ENCODE measurements at regions not wholly inside any gene's neighbourhood (a gene's known extent, or its start where the extent isn't known, plus 50 kb on each side); places are given as distances from the start of the nearest gene placed in this dataset.
"Not testable (repeated sequence)": the region's sequence is repeated elsewhere in the genome, so short reads cannot be mapped to it uniquely, and the experiment has no call there.

DNA sequence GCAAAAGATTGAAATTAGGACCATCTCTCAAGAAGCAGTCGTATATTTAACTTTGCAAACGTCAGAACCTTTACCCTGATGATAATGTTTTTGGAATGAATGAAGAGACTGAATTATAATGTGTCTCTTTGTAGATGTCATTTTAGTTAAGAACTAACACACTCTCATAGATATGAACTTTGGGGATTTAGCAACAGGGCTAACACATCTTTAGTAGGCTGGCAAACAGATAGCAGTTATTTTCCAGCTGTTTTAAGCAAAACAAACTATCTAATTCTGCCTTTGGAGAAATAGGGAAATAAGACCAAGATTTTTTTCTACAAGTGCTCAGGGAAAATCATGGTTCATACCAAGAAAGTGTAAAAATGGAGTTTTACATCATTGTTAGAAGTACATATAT is 469.7 kb downstream of the SPATA31D1 start:
- DNase-seq = no peak

DNA sequence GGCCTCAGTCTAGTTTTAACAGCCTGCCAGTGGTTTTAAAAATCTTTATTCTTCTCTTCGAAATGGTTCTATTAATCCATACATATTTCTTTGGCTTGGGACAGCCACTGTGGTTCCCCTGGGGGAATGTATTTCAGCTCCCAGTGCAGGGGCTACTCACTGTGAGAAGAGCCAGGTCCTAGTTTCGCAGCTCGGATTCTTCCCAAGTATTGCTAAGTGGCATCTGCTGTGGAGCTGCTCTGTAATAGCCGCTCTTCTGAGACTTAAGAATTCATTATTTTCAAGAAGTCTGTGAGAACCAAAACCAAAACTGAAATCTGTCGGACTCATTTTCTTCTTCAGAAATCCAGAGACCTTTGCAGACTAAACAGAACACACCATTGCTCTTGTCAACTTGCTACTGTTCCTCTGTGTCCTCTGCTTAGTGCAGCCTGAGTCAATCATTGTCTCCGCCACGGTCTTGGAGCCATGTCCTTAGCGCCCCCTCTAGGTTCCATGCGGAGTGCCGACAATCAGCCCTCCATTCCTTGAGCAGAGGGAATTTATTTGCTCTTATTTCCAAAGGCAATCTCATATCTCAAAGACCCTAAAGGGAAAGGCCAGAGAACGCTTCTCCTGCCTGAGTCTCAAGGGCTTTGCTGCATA is 478.2 kb downstream of the SPATA31D1 start:
- peak; percentile 46 for DNase-seq

DNA sequence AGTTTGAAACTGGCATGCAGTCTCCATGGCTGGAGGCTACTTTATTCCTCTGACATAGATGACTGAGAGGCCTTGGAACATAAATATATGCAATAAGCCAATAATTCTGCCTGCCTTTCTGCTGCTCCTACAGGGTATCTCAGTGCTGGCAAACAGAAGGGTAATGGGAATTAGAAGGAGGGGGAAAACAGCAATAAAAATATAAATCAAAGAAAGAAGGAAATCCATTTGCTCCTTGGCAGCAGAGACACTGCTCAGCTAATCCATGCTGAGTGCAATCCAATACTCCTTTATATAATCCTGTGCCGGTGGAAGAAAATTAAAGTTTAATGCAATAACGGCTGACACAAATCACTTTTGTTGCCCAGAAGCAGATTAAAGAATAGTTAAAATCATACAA is 478.9 kb downstream of the SPATA31D1 start:
- no peak for DNase-seq

DNA sequence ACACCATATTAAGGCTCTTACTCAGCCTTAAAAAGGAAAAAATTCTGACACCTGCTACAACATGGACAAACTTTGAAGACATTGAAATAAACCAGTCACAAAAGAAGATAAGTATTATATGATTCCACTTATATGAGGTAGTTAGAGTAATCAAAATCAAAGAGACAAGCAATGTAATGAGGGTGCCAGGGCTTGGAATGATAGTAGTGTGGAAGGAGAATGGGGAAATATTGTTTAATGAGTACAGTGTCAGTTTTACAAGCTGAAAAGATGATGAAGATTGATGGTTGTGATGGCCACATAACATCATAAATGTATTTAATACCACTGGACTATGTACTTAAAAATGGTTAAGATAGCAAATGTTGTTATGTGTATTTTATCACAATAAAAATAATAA is 485.7 kb downstream of the SPATA31D1 start:
- DNase-seq = no peak

DNA sequence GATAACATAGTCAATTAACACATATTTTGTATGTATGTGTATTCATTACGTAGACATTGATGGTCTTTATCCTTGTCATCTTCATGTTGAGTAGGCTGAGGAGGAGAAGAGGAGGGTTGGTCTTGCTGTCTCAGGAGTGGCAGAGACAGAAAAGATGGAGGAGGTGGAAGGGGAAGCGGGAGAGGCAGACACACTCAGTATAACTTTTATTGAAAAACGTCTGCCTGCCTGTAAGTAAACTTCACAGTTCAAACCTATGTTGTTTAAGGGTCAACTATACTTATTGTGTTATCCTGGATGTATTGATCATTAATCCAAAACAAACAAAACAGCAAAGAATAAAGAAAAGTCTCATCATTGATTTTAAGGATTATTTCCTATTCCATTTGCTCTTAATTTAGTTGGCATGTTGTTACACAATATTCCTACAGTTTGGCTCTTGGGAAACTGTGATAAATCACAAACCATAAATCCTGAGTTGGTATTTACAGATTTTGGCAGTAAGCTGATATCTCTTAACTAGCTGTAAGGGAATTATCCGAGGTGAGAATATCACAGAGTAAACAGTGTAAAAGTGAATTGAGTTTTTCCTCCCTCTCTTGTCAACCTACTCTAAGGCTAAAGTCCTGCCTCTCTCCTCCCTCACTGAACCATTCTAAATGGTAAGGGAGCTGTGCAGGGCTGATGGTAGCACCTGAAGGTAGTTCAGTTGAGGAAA is 487.2 kb downstream of the SPATA31D1 start:
- DNase-seq = no peak

DNA sequence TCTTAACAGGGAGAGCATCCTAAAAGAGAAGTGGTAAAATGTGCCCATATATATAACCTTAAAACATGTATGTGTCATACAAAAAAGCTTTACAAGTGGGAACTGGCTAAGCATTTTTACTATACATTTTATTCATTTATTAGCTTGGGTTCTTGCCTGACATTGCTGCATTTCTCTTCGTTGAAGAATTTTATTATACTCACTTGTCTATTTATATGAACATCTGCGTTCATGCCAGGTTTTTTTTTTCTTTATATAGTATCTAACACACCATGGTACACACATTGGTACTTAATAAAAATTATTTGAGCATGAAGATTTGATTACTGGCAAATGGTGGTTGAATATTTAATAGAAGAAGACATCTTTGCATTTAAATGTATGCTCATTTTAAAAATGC is 492.3 kb downstream of the SPATA31D1 start:
- no peak for DNase-seq

DNA sequence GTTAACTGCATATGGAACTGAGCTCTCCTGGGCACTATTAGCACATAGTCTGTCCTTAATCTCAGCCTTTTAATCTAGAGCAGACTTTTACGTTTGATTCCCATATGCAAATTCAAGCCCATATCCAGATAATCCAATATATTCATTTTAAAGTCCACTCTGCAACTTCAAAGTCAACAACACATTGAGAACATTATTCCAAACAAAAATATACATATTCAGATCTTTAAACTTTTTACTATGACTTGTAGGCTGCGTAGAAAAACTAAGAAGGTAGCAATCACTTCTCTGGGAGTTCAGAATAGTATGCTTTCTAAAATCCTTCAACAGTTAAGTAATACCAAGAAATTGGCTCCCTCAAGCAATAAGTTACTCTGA is 499.4 kb downstream of the SPATA31D1 start:
- no peak for DNase-seq

DNA sequence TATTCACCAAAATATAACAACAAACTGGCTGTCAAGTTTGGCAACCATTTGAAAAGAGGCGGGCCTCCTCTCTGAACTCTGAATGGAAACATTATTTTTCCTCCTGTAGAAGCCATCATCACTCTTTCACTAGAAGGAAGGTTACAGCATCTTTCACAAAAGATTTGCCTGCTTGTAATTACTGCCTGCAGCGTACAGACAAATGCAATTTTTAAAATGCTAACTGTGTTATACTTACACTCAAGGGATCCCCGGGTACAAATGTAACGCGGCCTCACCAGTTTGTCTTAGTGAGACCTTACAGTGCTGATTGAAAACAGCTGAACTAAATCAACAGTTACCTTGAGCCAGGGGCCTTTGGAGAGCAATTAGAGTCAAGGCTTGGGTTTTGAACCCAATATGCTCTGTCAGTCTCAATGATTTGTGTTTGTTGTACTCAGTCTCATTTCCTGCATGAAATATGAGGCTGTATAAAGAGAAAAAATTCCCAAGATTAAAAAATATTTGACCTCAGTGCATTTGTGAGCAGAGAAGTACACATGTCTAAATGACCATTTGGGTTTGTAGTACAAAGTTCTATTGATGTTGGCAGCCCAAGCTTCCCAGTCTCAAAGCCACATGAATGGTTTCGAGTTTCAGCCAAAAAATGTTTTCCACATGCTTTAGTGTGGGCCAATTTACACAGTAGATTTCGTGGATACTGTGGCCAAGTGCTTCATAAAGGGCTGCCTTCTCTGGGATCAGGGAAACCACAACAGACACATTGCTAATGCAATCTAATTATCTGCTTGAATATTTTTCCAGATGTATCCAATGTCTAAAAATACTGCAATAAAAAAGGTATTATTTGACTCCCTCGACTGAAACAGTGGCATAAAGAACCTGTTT is 500.0 kb downstream of the SPATA31D1 start:
- peak; percentile 74 for DNase-seq

DNA sequence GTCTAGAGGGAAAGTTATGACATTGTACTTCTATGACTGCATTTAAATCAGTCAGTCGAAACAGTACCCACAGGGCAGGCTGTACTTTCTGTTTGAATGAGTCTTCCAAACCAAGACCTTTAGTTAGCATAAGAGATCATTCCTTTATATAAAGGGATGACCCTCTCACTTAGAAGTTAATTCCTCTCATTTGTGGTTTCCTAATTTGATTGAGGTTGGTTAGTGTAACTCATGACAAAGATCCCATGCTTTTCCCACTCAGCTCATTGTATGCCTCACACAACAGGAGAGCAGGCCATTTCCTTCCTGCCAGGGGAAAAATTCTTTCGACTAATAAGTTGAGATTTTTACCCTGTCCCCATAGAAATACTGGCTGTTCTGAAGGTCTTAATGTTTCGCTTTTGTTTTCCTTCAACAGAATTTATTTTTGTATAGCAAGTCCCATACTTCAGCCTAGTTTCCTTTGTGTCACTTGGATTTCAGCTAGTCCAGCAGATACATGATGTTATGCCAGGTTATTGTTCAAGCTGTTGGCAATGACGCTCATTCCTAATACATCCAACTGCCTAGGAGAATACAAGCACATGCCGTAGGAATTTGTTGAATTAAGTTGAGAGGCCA is 500.7 kb downstream of the SPATA31D1 start:
- DNase-seq = no peak

DNA sequence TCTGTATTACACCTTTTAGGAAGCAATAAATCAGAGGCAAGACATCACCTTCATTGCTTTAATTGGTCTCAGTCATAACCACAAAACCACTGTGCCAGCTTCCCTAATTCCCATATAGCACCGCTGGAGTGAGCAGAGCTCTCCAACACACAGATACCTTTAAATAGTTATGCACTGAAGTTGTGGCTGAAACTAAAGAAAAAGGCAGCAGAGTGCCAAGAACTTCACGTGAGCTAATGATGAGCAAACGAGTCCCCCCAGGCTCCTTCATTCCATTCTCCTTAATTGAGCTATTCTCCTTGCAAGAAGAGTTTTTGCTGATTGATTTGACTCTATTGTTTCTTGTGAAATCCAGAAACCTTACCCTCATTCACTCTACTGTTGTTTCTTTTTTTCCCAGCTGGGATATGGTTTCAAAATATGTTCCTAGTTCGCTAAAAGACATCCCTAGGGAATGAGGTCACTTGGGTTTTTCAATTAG is 501.5 kb downstream of the SPATA31D1 start:
- peak; percentile 51 for DNase-seq

DNA sequence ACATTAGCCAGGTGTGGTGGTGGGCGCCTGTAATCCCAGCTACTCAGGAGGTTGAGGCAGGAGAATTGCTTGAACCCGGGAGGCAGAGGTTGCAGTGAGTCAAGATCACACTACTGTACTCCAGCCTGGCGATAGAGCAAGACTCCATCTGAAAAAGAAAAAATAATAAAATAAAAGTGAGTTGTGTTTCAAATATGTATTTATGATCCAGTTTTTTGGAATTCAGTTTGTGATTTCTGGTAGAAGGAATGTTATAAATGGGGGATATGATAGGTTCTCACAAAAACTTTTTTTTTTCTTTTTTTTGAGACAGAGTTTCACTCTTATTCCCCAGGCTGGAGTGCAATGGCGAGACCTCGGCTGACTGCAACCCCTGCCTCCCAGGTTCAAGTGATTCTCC is 502.2 kb downstream of the SPATA31D1 start:
- not testable (repeated sequence) for DNase-seq

DNA sequence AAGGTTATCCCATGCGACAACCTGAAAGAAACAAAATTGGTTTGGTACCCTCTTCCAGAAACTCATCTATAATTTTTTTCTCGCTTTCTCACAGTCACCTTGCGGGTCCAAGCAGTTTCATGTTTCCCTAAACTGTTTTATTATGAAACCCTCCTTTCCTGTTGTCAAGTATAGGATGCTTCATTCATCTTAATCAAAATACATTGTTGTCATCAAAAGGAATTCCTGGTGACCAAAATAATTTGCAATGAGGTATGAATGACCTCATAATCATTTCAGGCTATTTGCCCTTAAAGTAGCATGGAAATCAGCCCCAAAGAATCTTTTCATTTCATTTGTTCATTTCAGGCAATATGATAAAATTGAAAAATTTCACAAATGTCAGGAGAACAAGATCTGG is 503.0 kb downstream of the SPATA31D1 start:
- DNase-seq = no peak

DNA sequence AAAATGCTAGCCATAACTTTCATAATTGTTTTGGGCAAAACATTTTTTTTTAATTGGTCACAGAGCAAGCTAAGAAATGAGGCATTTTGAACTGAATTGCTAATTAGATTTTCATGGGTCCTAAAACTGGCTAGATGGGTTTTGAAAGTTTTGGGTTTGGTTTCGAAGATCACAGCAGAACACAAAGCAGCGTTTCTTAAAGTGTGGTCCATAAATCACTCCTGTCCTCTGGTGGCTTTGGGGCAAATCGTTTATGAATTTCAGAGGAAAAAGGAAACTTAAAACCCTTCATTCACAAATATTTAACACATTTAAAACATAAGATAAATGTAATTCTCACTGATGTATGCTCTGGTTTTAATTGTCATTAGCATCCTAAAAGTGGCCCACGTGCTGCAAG is 503.7 kb downstream of the SPATA31D1 start:
- DNase-seq = no peak

DNA sequence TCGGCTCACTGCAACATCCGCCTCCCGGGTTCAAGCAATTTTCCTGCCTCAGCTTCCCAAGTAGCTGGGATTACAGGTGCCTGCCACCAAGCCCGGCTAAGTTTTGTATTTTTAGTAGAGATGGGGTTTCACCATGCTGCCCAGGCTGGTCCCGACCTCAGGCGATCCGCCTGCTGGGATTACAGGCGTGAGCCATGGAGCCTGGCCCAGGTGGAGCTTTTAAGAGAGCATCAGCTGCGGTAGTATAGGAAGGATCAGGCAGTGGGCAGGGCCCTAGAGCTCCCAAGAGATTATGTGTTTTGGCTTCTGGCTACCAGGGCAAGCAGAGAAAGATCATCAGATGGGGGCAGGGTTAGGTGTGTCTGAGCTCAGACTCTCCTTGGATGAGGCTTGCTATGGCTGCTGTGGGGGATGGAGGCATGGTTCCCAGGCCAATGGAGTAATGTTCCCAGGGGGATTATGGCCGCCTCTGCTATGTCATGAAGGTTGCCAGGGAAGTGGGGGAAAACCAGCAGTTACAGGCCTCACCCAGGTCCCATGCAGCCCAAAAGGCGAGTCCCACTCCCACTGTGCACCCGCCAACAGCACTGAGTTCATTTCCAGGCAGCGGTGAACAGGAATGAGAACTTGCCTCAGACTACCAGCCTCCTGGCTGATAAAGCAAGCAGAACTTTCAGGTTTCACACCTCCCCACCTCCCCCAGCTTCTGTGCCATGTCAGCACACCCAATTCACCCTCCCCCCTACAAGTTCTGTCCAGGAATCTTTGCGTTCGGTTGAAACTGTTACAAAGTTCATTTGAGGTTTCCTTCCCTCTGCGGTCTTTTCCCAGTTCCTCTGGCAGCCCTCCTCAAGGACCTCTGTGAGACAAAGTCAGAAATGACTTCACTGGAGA is 507.6 kb downstream of the SPATA31D1 start:
- no peak for DNase-seq

DNA sequence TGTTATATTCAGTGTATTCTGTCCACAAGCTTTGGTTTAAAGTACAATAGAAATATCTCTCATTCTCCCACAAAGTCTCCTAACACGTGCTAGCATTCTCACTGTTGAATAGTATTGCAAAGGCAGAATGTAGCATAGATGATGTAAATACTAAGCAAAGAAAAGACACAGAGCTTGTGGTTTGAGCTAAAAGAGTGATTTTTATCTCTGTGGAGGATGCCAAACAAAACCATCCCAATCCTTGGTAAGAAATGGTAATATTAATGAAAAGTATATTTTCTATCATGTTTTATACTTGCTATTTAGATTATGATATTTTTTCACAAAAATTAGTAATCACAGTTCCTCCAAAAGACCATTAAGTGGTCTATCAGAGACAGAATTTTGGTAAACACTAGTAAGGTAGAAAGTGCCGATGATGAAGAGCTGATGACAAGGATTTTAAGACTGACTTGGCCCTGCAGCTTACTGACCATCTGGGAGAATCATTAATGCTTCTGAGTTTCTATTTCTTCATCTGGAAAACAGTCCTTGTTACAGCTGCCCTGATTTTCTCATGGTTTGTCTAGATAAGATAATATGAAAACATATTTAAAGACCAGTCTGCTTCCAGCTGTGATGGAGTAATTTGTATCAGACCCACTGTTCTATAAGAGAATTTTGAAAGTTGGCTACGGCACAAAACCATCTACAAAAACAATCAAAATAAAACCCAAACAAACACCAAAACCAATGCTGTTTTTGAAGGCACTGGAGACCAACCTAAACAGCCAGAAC is 510.2 kb downstream of the SPATA31D1 start:
- no peak for DNase-seq

DNA sequence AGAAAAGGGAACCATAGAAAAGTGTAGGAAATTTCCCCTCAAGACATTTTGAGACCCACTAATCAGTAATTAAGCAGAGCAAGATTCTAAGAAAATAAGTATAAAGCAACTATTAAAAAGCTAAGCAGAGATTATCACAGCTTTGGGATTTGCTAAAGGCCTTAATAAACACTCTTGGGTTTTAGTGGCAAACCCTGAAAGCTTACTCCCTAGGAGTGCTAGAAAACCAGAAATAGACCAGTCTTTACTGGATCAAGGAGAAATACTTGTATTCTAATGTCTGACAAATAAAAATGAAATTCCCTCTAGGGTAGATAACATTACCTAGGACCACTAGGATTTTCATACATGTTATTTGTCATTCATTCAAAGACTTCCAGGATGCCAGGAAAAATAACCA is 510.8 kb downstream of the SPATA31D1 start:
- no peak for DNase-seq

DNA sequence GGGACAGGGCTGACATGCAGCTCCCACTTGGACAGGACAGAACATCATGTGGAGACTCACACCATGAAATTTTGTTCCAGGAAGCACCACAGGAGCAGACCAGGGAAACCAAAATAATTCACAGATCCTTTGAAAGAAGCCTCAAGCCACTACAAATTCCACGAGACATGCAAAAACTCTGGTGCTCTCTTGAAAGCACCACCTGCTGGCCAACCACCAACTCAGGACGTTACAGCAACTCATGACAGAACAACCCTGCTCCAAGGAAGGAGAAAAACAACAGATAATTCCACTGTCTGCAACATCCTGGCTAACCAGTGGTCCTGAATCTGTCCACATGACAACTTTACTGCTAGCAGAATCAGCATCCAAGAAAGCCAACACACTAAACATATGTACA is 516.0 kb downstream of the SPATA31D1 start:
- no peak for DNase-seq

DNA sequence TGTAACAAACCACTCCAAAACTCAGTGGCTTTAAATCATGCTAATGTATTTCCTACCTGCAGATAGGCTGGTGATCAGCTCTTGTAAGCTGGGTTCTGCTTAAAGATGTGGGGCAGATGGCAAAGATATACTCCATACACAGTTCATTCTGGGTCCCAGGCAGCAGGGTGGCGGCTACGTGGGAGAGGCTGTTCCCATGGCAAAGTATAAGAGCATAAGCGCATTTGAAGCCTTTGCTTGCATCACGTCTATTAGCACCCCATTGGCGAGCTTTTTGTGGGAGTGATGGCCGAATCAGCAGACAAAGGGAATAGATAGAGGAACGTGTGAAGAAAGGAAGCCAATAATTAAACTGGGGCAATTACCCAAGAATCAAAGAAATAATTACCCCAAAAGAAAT is 523.1 kb downstream of the SPATA31D1 start:
- no peak for DNase-seq

DNA sequence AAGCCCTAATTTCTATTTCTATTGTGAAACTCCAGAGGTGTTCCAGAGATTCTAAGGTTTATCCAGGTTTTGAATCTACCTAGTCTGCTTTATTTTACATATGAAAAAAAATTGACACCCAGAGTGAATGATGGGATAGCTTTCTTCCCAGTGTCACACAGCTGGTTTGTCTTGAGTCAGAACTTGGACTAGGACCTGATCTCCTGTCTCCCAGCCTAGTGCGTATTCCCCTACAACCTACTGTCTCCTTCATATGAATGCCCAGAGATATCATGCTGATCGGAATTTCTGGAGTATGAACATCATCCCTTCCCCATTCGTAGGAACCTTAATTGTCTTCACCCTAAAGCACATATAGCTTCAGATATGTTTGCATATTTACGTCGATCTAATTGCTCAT is 524.2 kb downstream of the SPATA31D1 start:
- DNase-seq = no peak

DNA sequence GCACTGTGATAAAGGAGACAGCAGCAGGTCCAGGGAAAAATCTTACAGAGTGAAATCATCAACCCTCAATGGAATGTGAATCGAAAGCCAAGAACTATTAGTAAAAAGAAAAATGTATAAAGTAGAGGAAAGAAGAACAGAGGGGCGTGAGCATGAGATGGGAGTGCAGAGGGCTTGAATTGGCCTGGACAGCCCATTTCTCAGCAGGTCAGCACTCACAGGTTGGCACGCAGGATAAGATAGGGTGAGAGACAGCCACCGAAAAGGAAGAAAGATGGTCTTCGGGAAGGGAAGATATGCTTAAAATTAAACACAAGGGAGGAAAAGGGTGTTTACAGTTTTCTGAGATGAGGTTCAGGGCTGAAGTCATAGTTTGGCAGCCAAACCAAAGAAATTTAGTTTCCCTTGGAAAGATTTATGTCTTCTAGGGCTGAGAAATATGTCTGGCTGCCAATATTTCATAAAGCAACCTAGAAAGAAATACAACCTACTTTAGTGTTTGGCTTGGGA is 524.7 kb downstream of the SPATA31D1 start:
- DNase-seq = no peak
